ENCODE measurements at regions not wholly inside any gene's neighbourhood (a gene's known extent, or its start where the extent isn't known, plus 50 kb on each side); places are given as distances from the start of the nearest gene placed in this dataset.

DNA sequence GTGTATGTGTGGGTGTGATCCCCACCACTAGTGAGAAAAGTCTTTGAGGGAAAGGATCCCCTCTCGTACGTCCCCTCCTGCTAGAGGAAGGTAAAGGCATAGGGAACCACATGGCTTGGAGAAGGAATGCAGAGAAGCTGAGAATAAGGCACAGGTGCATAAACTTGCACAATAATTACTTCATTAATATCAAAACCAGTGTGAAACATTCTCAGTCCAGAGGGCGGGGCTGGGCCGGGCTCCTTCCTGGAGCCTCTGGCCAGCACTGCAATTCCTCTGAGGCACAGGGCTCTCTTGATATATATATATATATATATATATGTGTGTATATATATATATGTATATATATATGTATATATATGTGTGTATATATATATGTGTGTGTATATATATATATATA is 162.6 kb downstream of the TSEN15 start:
- intact Hi-C loops (cut with DNase I): no loop called here
- H3K27me3 ChIP-seq: no peaks in the 10 kb centered on the region
- peaks cover 13% of the 10 kb centered on the region for H3K4me1 ChIP-seq
- TF ChIP-seq CTCF (IDR thresholded peaks at IDR 0.05): no peak
- no peak for TF ChIP-seq POLR2AphosphoS5 (IDR thresholded peaks at IDR 0.05; ENCODE audit: insufficient read depth in 1 of 2, low read depth in 1 of 2)
- TF ChIP-seq POLR2A (IDR thresholded peaks at IDR 0.05): no peak
- DNase-seq (ENCODE audit: extremely low spot score in 2 of 2): no peak
- no peaks in the 10 kb centered on the region for H3K36me3 ChIP-seq
- no peak overlapping the region for H3K4me3 ChIP-seq
- H3K27ac ChIP-seq: no peak overlapping the region
- H3K9me3 ChIP-seq: no peaks in the 10 kb centered on the region

GRCh38 chr1:184215274-184215925 is 163.9 kb downstream of the TSEN15 start:
- no peak overlapping the region for H3K27ac ChIP-seq
- no peaks in the 10 kb centered on the region for H3K9me3 ChIP-seq
- no peaks in the 10 kb centered on the region for H3K36me3 ChIP-seq
- TF ChIP-seq POLR2A (IDR thresholded peaks at IDR 0.05): no peak
- no peak for TF ChIP-seq POLR2AphosphoS5 (IDR thresholded peaks at IDR 0.05; ENCODE audit: insufficient read depth in 1 of 2, low read depth in 1 of 2)
- no peak for TF ChIP-seq CTCF (IDR thresholded peaks at IDR 0.05)
- H3K4me3 ChIP-seq: no peak overlapping the region
- DNase-seq (ENCODE audit: extremely low spot score in 2 of 2): no peak
- intact Hi-C loops (cut with DNase I): no loop called here
- no peaks in the 10 kb centered on the region for H3K27me3 ChIP-seq
- peaks cover 13% of the 10 kb centered on the region for H3K4me1 ChIP-seq

DNA sequence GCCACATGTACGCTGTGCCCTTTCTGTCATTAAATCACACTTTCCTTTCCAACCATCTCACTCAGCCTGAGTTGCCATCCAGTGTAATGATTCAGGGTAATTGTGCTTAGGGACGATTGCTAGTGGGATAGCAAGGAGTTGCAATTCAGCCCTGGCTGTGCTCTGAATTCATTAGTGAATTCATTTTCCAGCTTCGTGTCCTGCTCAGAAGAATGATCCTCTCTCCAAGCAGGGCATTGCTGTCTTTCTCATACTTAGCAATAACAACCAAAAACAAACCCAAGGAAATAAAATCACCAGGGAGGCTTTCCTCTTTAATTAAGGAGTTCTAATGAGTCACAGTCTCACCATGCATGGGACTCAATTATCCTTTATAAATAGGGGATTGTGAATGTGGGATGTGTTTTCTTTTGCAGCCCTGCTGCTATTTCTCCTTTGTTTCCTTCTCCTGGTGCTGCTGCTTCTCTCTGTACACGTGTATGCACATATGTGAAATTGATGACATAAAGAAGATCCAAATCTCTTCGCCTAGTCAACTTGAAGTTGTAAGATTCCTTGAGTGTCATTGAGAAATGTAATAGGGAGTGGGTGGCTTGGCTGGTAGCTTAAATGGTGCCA is 167.0 kb downstream of the TSEN15 start:
- H3K9me3 ChIP-seq: no peaks in the 10 kb centered on the region
- no peak for DNase-seq (ENCODE audit: extremely low spot score in 2 of 2)
- H3K36me3 ChIP-seq: no peaks in the 10 kb centered on the region
- TF ChIP-seq CTCF (IDR thresholded peaks at IDR 0.05) (no peak), POLR2AphosphoS5 (IDR thresholded peaks at IDR 0.05; ENCODE audit: insufficient read depth in 1 of 2, low read depth in 1 of 2) (no peak), POLR2A (IDR thresholded peaks at IDR 0.05) (no peak)
- peaks cover 3% of the 10 kb centered on the region for H3K4me1 ChIP-seq
- no peak overlapping the region for H3K4me3 ChIP-seq
- H3K27me3 ChIP-seq: no peaks in the 10 kb centered on the region
- no peak overlapping the region for H3K27ac ChIP-seq
- intact Hi-C loops (cut with DNase I): no loop called here

DNA sequence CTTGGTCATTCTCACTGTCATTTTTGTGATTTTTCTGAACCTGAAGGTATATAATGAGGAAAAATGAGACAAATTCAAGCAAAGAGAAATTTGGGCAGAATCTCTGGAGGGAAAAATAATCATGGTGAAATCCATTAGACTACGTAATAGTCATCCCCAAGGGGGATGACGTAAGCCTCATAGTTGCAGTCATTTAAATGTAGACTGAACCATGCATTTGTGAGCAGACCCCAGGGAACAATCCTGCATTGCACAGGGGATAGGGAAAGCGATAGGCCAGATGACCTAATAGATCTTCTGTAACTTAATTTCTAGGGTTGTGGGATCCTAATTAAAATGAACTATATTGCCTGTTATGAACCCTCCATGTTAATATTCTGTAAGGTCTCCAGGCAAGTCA is 167.4 kb upstream of the C1orf21 start:
- Histone ChIP-seq H3K27me3 (no peaks in the 10 kb centered on the region), H3K4me1 (no peaks in the 10 kb centered on the region), H3K4me3 (no peak overlapping the region), H3K36me3 (no peaks in the 10 kb centered on the region), H3K27ac (no peak overlapping the region), H3K9me3 (no peaks in the 10 kb centered on the region)
- intact Hi-C loops (cut with DNase I): no loop called here
- DNase-seq (ENCODE audit: extremely low spot score in 2 of 2): no peak
- TF ChIP-seq POLR2AphosphoS5 (IDR thresholded peaks at IDR 0.05; ENCODE audit: insufficient read depth in 1 of 2, low read depth in 1 of 2) (no peak), CTCF (IDR thresholded peaks at IDR 0.05) (no peak), POLR2A (IDR thresholded peaks at IDR 0.05) (no peak)

- Histone ChIP-seq H3K27ac (no peak overlapping the region), H3K4me3 (no peak overlapping the region), H3K9me3 (no peaks in the 10 kb centered on the region), H3K27me3 (no peaks in the 10 kb centered on the region), H3K4me1 (no peaks in the 10 kb centered on the region), H3K36me3 (no peaks in the 10 kb centered on the region)
- no peak for DNase-seq (ENCODE audit: extremely low spot score in 2 of 2)
- TF ChIP-seq CTCF (IDR thresholded peaks at IDR 0.05) (no peak), POLR2AphosphoS5 (IDR thresholded peaks at IDR 0.05; ENCODE audit: insufficient read depth in 1 of 2, low read depth in 1 of 2) (no peak), POLR2A (IDR thresholded peaks at IDR 0.05) (no peak)
- intact Hi-C loops (cut with DNase I): loop anchor here (5.0 to 10.0 kb wide), 2 partner anchors 143 to 445 kb away; no protein-coding TSS in a partner anchor
Observed at GRCh38 chr1:184219883-184220282, 166.9 kb upstream of the C1orf21 start.

Measured in vagina (tissue), 2 donors.